ENCODE measurements at regions not wholly inside any gene's neighbourhood (a gene's known extent, or its start where the extent isn't known, plus 50 kb on each side); places are given as distances from the start of the nearest gene placed in this dataset.
"Not testable (repeated sequence)": the region's sequence is repeated elsewhere in the genome, so short reads cannot be mapped to it uniquely, and the experiment has no call there.

- no peak for DNase-seq
Observed at GRCh38 chr6:155543166-155543847, 87.7 kb upstream of the NOX3 start.

GRCh38 chr6:155542036-155542435 is 86.4 kb upstream of the NOX3 start:
- no peak for DNase-seq

- no peak for DNase-seq
Observed at GRCh38 chr6:155538708-155539390, 83.2 kb upstream of the NOX3 start.

- DNase-seq, result no peak
Observed at GRCh38 chr6:155534678-155535077, 79.0 kb upstream of the NOX3 start.

GRCh38 chr6:155530219-155530834 is 74.7 kb upstream of the NOX3 start:
- peak; percentile 62 for DNase-seq

GRCh38 chr6:155529814-155530213 is 74.2 kb upstream of the NOX3 start:
- DNase-seq, result not testable (repeated sequence)

GRCh38 chr6:155528982-155529453 is 73.4 kb upstream of the NOX3 start:
- peak; percentile 83 for DNase-seq

- no peak for DNase-seq
Observed at GRCh38 chr6:155528335-155528734, 72.7 kb upstream of the NOX3 start.

- DNase-seq, result no peak
Observed at GRCh38 chr6:155527443-155527842, 71.8 kb upstream of the NOX3 start.

GRCh38 chr6:155523821-155524651 is 68.4 kb upstream of the NOX3 start:
- peak; percentile 65 for DNase-seq

GRCh38 chr6:155521719-155522118 is 66.1 kb upstream of the NOX3 start:
- DNase-seq, result peak; percentile 19

GRCh38 chr6:155520078-155520477 is 64.4 kb upstream of the NOX3 start:
- DNase-seq, result no peak

- no peak for DNase-seq
Observed at GRCh38 chr6:155519176-155519738, 63.6 kb upstream of the NOX3 start.

GRCh38 chr6:155517294-155517693 is 61.7 kb upstream of the NOX3 start:
- DNase-seq, result no peak

GRCh38 chr6:155510879-155511278 is 55.2 kb upstream of the NOX3 start:
- peak; percentile 47 for DNase-seq

GRCh38 chr6:155509743-155510475 is 54.3 kb upstream of the NOX3 start:
- DNase-seq, result no peak

- DNase-seq, result no peak
Observed at GRCh38 chr6:155505608-155505989, 50.0 kb upstream of the NOX3 start.

All from suppressor macrophage treated with lipopolysaccharide for 4 hours (primary cell).